Fibroblast of villous mesenchyme (primary cell): ENCODE measurements at regions not wholly inside any gene's neighbourhood (a gene's known extent, or its start where the extent isn't known, plus 50 kb on each side); places are given as distances from the start of the nearest gene placed in this dataset.

Experiments
- DNase-seq: peaks from one replicate; pipeline ENCODE4 v3.0.0-alpha.2; 2010; ENCODE audit warnings: low read depth
- H3K4me3 ChIP-seq: 2 replicates; pipeline ENCODE4 v1.5.1; 2011; ENCODE audit warnings: low read depth, mild to moderate bottlenecking, low read length
- TF ChIP-seq, protein P1 (sequence below): IDR thresholded peaks from 2 replicates; pipeline ENCODE4 v1.5.1; 2012; ENCODE audit warnings: low read depth, mild to moderate bottlenecking, low read length; ENCODE audit not compliant: insufficient read depth

DNA sequence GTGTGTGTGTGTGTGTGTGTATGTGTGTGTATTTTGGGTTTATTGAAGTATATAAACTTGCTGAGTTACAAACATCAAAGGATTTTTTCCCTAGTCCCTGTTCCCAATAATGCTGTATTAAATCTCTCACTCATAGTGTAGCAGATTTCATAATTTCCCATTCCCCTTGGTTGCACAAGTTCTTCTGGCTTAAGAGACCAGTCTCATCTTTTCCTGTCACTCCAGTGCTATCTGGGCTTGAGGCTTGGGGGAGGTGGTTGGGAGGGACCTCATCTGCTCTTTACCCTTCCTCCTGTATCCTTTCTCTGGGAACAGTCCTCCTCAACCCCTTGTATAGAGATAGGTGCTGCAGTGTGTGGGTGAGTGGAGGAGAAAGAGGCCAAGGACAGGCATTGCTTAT lies 285.4 kb upstream of the BOD1L1 start:
- peak; percentile 81 for DNase-seq
- TF ChIP-seq, protein P1, sequence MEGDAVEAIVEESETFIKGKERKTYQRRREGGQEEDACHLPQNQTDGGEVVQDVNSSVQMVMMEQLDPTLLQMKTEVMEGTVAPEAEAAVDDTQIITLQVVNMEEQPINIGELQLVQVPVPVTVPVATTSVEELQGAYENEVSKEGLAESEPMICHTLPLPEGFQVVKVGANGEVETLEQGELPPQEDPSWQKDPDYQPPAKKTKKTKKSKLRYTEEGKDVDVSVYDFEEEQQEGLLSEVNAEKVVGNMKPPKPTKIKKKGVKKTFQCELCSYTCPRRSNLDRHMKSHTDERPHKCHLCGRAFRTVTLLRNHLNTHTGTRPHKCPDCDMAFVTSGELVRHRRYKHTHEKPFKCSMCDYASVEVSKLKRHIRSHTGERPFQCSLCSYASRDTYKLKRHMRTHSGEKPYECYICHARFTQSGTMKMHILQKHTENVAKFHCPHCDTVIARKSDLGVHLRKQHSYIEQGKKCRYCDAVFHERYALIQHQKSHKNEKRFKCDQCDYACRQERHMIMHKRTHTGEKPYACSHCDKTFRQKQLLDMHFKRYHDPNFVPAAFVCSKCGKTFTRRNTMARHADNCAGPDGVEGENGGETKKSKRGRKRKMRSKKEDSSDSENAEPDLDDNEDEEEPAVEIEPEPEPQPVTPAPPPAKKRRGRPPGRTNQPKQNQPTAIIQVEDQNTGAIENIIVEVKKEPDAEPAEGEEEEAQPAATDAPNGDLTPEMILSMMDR: no peak
- H3K4me3 ChIP-seq: no peak overlapping the region

DNA sequence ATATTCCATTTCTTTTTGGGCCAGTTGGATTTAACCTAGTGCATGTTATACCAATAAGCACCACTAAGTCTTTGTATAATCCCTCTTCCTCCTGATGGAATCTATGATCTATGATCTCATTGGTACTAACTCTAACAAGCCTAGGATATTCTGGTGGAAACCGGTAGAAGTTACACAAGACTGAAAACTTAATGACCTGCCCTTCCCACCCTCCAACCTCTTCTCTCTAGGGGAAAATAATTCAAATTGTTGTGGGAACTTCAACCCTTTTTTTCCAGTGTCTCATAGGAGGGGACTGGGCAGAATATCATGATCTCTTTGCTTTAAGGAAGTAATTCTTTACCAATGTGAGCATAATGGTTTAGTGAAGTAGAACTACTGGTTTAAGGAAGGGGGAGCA lies 289.5 kb upstream of the BOD1L1 start:
- TF ChIP-seq, protein P1: peak; percentile 7
- H3K4me3 ChIP-seq: no peak overlapping the region
- peak; percentile 47 for DNase-seq

DNA sequence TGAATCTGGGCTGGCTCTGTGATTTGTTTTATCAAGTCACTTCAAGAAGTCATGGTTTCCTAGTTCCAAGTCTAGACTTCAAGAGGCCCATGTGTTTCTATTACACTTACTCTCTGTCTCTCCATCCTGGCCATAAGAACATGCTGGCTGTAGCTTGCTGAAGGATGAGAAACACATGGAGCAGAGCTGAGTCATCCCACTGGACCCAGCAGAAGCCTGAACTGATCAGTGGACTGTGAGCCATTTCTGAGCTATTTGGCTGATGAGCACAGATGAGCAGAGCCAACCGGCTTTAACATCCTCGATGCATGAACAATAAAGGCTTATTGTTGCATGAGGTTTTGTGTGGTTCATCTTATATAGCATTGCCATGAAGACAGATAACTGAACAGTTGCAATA lies 290.6 kb upstream of the BOD1L1 start:
- TF ChIP-seq, protein P1: no peak

DNA sequence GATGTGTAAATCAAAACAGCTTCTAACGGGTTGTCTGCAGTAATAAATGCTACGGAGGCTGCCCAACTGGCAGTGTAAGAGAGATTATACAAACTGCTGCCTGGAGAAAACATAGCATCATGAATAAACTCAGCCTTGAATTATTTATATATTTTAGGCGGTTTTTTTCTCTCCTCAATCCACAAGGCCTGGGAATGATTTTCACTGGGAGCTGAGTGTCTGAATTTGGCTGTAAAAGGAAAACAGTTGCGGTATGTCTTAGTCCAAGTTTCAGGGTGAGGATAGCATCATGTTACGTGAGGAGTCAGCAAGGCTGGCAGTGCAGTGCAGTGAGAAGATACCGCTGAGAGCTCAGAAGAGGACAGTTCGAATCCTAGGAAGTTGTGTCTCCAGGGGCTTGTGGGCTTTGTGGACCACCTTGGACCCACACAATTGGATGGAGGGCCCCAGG lies 291.5 kb upstream of the BOD1L1 start:
- TF ChIP-seq, protein P1: no peak
- H3K4me3 ChIP-seq: no peak overlapping the region
- DNase-seq: peak; percentile 88

More for the DNA sequence above, 290.6 kb upstream of the BOD1L1 start:
- DNase-seq: peak; percentile 91
- no peak overlapping the region for H3K4me3 ChIP-seq

DNA sequence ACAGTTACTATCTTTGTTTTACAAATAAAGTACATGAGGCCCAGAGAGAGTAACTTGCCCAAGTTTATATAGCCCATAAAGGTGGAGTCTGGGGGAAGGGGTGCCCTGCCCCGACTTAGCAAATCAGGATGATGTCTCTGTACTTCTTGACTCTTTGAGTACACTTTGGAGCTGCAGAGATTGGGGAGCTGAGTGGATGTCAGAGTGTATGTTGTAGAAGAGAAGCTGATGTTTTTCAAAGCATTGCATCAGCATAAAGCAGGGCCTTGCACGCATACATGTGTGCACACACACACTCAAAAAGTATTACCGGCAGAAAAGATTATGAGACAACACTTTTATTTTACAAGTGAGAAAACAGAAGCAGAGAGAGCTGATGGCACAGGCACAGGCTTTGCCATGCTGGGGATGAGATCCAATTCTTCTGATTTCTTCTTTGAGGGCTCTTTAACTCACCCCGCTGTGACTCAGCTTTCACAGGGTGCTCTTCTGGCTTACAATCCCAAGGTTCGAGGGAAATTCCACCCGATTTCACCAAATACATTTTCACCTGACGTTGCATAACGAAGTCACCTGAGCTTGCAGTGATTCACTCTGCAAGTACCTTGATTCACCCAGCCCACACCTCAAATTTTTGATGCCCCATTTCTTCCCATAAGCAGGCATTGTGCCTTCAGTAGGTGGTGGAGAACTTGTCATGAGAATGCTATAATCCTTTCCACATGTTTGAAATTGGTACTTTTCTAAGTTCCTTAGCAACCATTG lies 292.8 kb upstream of the BOD1L1 start:
- no peak overlapping the region for H3K4me3 ChIP-seq
- TF ChIP-seq, protein P1: no peak
- peak; percentile 30 for DNase-seq

DNA sequence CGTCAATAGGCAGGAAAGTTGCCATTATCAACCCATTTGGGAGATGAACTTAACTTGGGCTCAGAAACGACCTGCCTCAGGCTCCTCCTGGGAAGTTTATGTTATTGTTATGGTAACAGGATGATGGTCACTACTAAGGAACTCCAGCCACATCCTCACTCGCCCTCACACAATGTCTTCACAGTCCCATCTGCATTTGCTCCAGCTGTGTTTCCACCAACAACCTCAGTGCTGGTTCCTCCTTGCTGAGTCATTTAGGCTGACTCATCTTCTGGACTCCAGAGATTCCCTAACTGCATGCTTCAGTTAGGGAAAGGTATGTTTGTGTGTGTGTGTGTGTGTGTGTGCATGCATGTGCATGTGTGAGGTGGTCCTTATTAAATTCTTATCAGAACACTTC lies 293.4 kb upstream of the BOD1L1 start:
- DNase-seq: peak; percentile 98
- TF ChIP-seq, protein P1: no peak
- no peak overlapping the region for H3K4me3 ChIP-seq
